Loucy (cell line): ENCODE measurements at regions not wholly inside any gene's neighbourhood (a gene's known extent, or its start where the extent isn't known, plus 50 kb on each side); places are given as distances from the start of the nearest gene placed in this dataset.

Source experiments
- H2AFZ ChIP-seq: fragments of 200-600 bp; sonication (generic); 2 replicates; pipeline ENCODE4 v1.6.0; 2016; ENCODE audit warnings: antibody characterized with exemption, mild to moderate bottlenecking, low read length, moderate library complexity
- H3F3A ChIP-seq: fragments of 200-600 bp; 2 replicates; pipeline ENCODE4 v1.6.0; 2016; ENCODE audit warnings: antibody characterized with exemption, low read depth, mild to moderate bottlenecking
- H3K27me3 ChIP-seq: fragments of 200-600 bp; sonication (generic); 2 replicates; pipeline ENCODE4 v1.6.1; 2014; ENCODE audit warnings: low read length, mild to moderate bottlenecking; ENCODE audit not compliant: insufficient read depth, poor library complexity, severe bottlenecking
- H3K36me3 ChIP-seq: fragments of 200-600 bp; sonication (generic); 2 replicates; pipeline ENCODE4 v1.6.1; 2016; ENCODE audit warnings: low read length; ENCODE audit not compliant: insufficient read depth
- H3K4me1 ChIP-seq: fragments of 200-600 bp; sonication (generic); 2 replicates; pipeline ENCODE4 v1.5.1; 2014; ENCODE audit warnings: low read length, mild to moderate bottlenecking; ENCODE audit not compliant: insufficient read depth, poor library complexity, severe bottlenecking
- H3K4me2 ChIP-seq: fragments of 200-600 bp; sonication (generic); 2 replicates; pipeline ENCODE4 v1.6.0; 2014; ENCODE audit warnings: antibody characterized with exemption, low read length, low read depth, mild to moderate bottlenecking; ENCODE audit not compliant: poor library complexity, severe bottlenecking
- H3K4me3 ChIP-seq: fragments of 200-600 bp; sonication (generic); 2 replicates; pipeline ENCODE4 v1.5.1; 2014; ENCODE audit warnings: low read length, mild to moderate bottlenecking, mixed read lengths; ENCODE audit not compliant: poor library complexity, severe bottlenecking
- H3K79me2 ChIP-seq: fragments of 200-600 bp; sonication (generic); 2 replicates; pipeline ENCODE4 v1.6.1; 2014; ENCODE audit warnings: low read length; ENCODE audit not compliant: insufficient read depth
- H3K9ac ChIP-seq: fragments of 200-600 bp; sonication (generic); 2 replicates; pipeline ENCODE4 v1.6.0; 2014; ENCODE audit warnings: mild to moderate bottlenecking, low read depth, low read length, moderate library complexity; ENCODE audit not compliant: poor library complexity, severe bottlenecking
- H3K9me2 ChIP-seq: fragments of 200-600 bp; sonication (generic); replicated peaks from 2 replicates; pipeline ENCODE4 v1.6.1; 2016; ENCODE audit warnings: low read depth, low read length, mixed read lengths
- H3K9me3 ChIP-seq: fragments of 200-600 bp; sonication (generic); 2 replicates; pipeline ENCODE4 v1.6.1; 2014; ENCODE audit warnings: mild to moderate bottlenecking, antibody characterized with exemption, low read length, low read depth; ENCODE audit not compliant: insufficient read depth
- H4K20me1 ChIP-seq: fragments of 200-600 bp; sonication (generic); 2 replicates; pipeline ENCODE4 v1.6.0; 2014; ENCODE audit warnings: antibody characterized with exemption, low read length, mild to moderate bottlenecking; ENCODE audit not compliant: insufficient read depth, poor library complexity, severe bottlenecking
- EZH2phosphoT487 ChIP-seq: fragments of 200-600 bp; IDR thresholded peaks from 2 replicates; pipeline ENCODE4 v1.6.1; 2018; ENCODE audit warnings: antibody characterized with exemption, mild to moderate bottlenecking, moderate library complexity, borderline replicate concordance
- TF ChIP-seq, protein P1 (sequence below): fragments of 200-600 bp; sonication (generic); conservative IDR thresholded peaks from 2 replicates; pipeline ENCODE4 v1.5.1; 2014; ENCODE audit warnings: mild to moderate bottlenecking, antibody characterized with exemption, low read length

DNA sequence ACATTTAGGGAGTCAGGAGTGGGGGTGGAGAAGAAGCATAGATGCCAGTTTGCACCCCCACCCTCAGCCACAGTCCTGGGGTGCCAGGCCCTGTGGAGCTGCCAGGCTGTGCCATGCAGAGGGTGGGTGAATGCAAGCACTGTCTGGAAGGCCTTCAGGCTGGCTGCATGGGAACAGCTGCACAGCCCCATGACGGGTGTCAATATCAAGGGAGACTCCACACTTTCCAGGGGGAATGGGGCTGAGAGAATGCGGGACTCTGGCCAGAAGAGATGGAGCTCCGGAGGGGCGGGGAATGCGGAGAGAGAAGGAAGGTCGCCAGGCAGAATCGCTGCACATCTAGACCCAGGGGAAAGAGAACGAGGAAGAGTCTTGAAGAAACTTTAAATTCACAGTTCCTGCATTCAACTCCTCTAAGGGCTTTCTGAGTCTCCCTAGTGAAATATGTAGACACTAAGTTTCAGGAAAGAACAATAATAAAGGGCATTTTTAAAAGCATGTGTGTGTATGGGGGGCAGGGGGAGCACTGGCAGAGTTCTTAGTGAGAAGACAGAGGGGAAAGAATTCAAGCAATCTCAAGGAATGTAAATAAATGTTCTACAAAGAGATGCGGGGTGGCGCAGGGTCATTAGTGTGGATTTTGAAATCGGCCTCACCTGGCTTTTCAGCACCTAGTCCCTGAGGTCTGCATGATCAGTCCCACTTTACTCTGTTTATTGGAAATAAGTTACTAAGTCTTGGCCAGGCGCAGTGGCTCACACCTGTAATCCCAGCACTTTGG lies 59.1 kb downstream of the BOD1 start:
- H3K9me3 ChIP-seq = no peaks in the 10 kb centered on the region
- no peak overlapping the region for H2AFZ ChIP-seq
- no peaks in the 10 kb centered on the region for H3F3A ChIP-seq
- no peaks in the 10 kb centered on the region for H3K79me2 ChIP-seq
- H3K9me2 ChIP-seq = no peaks in the 10 kb centered on the region
- no peak overlapping the region for H3K4me3 ChIP-seq
- H3K27me3 ChIP-seq = no peaks in the 10 kb centered on the region
- H3K36me3 ChIP-seq = no peaks in the 10 kb centered on the region
- H4K20me1 ChIP-seq = no peaks in the 10 kb centered on the region
- no peak overlapping the region for H3K4me2 ChIP-seq
- TF ChIP-seq, protein P1, sequence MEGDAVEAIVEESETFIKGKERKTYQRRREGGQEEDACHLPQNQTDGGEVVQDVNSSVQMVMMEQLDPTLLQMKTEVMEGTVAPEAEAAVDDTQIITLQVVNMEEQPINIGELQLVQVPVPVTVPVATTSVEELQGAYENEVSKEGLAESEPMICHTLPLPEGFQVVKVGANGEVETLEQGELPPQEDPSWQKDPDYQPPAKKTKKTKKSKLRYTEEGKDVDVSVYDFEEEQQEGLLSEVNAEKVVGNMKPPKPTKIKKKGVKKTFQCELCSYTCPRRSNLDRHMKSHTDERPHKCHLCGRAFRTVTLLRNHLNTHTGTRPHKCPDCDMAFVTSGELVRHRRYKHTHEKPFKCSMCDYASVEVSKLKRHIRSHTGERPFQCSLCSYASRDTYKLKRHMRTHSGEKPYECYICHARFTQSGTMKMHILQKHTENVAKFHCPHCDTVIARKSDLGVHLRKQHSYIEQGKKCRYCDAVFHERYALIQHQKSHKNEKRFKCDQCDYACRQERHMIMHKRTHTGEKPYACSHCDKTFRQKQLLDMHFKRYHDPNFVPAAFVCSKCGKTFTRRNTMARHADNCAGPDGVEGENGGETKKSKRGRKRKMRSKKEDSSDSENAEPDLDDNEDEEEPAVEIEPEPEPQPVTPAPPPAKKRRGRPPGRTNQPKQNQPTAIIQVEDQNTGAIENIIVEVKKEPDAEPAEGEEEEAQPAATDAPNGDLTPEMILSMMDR = no peak
- no peak for TF ChIP-seq EZH2phosphoT487
- H3K9ac ChIP-seq = no peak overlapping the region
- H3K4me1 ChIP-seq = no peaks in the 10 kb centered on the region

DNA sequence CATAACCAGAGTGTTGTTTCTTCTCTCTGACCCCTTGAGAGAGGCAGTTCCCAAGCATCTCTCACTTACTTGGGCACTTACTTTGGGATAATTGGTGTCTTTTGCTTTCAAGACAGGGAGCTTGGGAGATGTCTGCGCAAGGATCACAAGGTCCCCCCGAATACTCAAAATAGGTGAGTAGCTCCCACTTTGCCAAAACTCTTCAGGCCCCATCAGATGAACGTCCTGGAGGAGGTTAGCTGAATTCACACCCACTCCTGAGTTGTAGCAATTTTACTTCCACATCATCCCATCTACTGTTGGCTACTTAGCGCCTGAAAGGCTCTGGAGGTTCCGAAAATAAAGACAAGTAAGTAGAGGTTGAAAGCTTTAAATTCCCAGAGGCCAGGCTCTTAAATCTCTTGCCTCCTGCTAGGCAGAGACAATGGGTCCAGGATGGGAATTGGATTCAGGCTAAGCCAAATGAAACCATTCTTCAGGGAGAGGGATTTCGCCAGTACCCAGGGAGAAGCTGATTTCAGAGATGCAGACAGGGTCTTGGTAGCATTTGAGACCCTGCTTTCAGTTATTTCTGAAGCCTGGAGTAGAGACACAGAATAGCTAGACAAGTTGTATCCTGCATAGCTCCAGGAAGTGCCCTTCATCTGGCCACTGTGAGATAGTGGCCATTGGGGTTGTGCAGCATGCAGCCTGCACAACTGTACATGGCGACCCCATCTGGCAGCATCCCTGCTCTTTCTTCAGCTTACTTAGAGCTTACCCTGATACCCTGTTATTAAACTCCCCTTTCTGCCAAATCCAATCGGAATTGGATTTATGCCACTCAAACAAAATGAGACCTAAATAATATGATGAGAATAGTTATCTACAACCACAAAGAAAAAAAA lies 60.1 kb downstream of the BOD1 start:
- Histone ChIP-seq H3K9ac (no peak overlapping the region), H3K79me2 (no peaks in the 10 kb centered on the region), H3K27me3 (no peaks in the 10 kb centered on the region), H3F3A (no peaks in the 10 kb centered on the region), H3K4me1 (no peaks in the 10 kb centered on the region), H3K36me3 (no peaks in the 10 kb centered on the region), H3K4me2 (no peak overlapping the region), H3K9me2 (no peaks in the 10 kb centered on the region), H4K20me1 (no peaks in the 10 kb centered on the region), H3K9me3 (no peaks in the 10 kb centered on the region), H3K4me3 (no peak overlapping the region), H2AFZ (no peak overlapping the region)
- no peak for TF ChIP-seq EZH2phosphoT487
- TF ChIP-seq, protein P1 = no peak

DNA sequence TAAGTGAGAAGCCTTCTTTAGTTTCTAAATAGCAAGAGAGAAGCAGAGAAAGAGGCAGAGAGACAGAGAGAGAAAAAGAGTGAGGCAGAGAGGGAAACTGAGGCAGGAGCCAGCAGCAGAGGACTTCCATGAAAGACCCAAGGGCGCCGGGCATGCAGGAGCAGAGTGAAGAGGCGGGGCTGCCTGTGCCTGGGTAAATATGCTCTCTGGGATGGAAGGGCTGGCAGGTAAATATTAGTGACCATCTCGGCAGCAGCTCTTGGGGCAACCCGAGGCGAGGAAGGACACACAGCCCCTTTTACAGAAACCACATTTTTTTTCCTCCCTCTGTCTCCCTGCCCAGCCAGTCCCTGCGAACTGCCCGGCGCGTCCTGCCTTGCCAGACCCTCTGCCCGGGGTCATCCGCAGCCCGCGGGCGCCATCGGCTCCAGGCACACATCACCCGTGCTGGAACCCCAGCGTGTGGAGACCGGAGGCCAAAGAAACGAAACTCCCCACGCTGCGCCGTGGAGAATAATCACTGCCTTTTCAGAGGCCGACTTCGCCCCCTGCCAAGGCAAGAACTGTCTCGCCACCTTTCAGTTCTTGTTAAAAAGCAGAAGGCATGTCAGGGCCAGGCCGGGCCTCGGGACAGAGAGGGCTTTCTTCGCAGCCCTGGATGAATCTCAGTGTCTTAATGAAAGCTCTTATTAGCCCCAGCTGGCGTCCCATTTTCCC lies 61.3 kb downstream of the BOD1 start:
- Histone ChIP-seq H3K4me3 (no peak overlapping the region), H3K9ac (no peak overlapping the region), H3K9me2 (no peaks in the 10 kb centered on the region), H4K20me1 (no peaks in the 10 kb centered on the region), H3K4me2 (no peak overlapping the region), H3K4me1 (no peaks in the 10 kb centered on the region), H3F3A (no peaks in the 10 kb centered on the region), H3K79me2 (no peaks in the 10 kb centered on the region), H3K9me3 (no peaks in the 10 kb centered on the region), H3K27me3 (no peaks in the 10 kb centered on the region), H3K36me3 (no peaks in the 10 kb centered on the region), H2AFZ (no peak overlapping the region)
- no peak for TF ChIP-seq EZH2phosphoT487
- TF ChIP-seq, protein P1 = no peak
